ENCODE measurements at regions not wholly inside any gene's neighbourhood (a gene's known extent, or its start where the extent isn't known, plus 50 kb on each side); places are given as distances from the start of the nearest gene placed in this dataset.
"Not testable (repeated sequence)": the region's sequence is repeated elsewhere in the genome, so short reads cannot be mapped to it uniquely, and the experiment has no call there.

GRCh38 chr2:5616019-5616418 is 76.2 kb upstream of the SOX11 start:
- no peak for DNase-seq (ENCODE audit: low spot score)

GRCh38 chr2:5617358-5617757 is 74.8 kb upstream of the SOX11 start:
- no peak for DNase-seq (ENCODE audit: low spot score)

GRCh38 chr2:5617796-5618195 is 74.4 kb upstream of the SOX11 start:
- DNase-seq (ENCODE audit: low spot score): no peak

- DNase-seq (ENCODE audit: low spot score): no peak
Observed at GRCh38 chr2:5618271-5618670, 73.9 kb upstream of the SOX11 start.

GRCh38 chr2:5625556-5626065 is 66.6 kb upstream of the SOX11 start:
- DNase-seq (ENCODE audit: low spot score): not testable (repeated sequence)

- not testable (repeated sequence) for DNase-seq (ENCODE audit: low spot score)
Observed at GRCh38 chr2:5628484-5628883, 63.7 kb upstream of the SOX11 start.

GRCh38 chr2:5629510-5629909 is 62.7 kb upstream of the SOX11 start:
- not testable (repeated sequence) for DNase-seq (ENCODE audit: low spot score)

GRCh38 chr2:5637051-5637450 is 55.1 kb upstream of the SOX11 start:
- DNase-seq (ENCODE audit: low spot score): not testable (repeated sequence)
